ENCODE measurements at regions not wholly inside any gene's neighbourhood (a gene's known extent, or its start where the extent isn't known, plus 50 kb on each side); places are given as distances from the start of the nearest gene placed in this dataset.
"Not testable (repeated sequence)": the region's sequence is repeated elsewhere in the genome, so short reads cannot be mapped to it uniquely, and the experiment has no call there.

DNA sequence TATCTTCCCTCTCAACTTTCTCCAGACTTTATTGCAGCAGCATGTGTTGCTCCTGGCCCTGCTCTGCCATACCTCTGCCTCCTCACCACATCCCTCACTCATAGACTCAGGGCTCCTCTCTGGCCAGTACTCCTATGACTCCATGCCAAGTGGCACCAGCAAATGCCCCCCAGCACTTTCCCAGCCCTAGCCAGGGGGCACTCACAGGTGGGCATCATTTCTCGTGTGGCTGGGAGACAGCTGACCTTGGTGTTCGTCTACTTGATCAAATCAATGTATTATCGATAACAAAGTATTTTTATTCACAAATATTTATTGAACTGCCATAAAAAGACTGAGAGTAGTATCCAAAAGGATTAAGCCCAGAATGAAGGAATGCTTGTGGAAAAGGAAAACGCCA lies 418.2 kb downstream of the FAM72C start:
- no peak overlapping the region for H2AFZ ChIP-seq (ENCODE audit: low read depth, low read length)
- no peaks in the 10 kb centered on the region for H3F3A ChIP-seq (ENCODE audit: insufficient read depth, low read length, poor library complexity, severe bottlenecking)
- TF ChIP-seq TAF1 (IDR thresholded peaks at IDR 0.05; ENCODE audit: low read depth) (no peak), EP300 (conservative IDR thresholded peaks at IDR 0.05; ENCODE audit: poor library complexity, severe bottlenecking) (no peak)
- no peaks in the 10 kb centered on the region for H3K27me3 ChIP-seq (ENCODE audit: insufficient read depth, low read depth, low read length)
- no peaks in the 10 kb centered on the region for H4K20me1 ChIP-seq (ENCODE audit: insufficient read depth)
- H3K36me3 ChIP-seq (ENCODE audit: insufficient read depth, low read length): no peaks in the 10 kb centered on the region
- H3K9me2 ChIP-seq (ENCODE audit: insufficient read depth, low read length): no peaks in the 10 kb centered on the region
- no peak overlapping the region for H3K4me2 ChIP-seq (ENCODE audit: low read length)
- H3K4me3 ChIP-seq (ENCODE audit: low read length): no peak overlapping the region
- H3K27ac ChIP-seq (ENCODE audit: low read length): no peak overlapping the region
- no peak overlapping the region for H3K9ac ChIP-seq (ENCODE audit: low read length)
- no peaks in the 10 kb centered on the region for H3K9me3 ChIP-seq (ENCODE audit: low read length)
- no peaks in the 10 kb centered on the region for H3K79me2 ChIP-seq (replicated peaks; ENCODE audit: insufficient read depth, low read length)

DNA sequence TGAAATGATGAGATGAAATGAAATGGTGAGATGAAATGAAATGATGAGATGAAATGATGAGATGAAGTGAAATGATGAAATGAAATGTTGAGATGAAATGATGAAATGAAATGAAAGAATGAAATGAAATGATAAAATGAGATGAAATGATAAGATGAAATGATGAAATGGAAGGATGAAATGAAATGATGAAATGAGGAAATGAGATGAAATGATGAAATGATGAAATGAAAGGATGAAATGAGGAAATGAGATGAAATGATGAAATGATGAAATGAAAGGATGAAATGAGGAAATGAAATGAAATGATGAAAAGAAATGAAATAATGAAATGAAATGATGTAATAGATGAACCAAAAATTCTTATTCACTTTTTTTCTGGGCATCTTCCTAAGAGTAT lies 467.1 kb downstream of the FAM72C start:
- not testable (repeated sequence) for H3K4me3 ChIP-seq (ENCODE audit: low read length); H3K36me3 ChIP-seq (ENCODE audit: insufficient read depth, low read length); H3K4me2 ChIP-seq (ENCODE audit: low read length); H3K27me3 ChIP-seq (ENCODE audit: insufficient read depth, low read depth, low read length); H3F3A ChIP-seq (ENCODE audit: insufficient read depth, low read length, poor library complexity, severe bottlenecking); H3K9me2 ChIP-seq (ENCODE audit: insufficient read depth, low read length); H3K79me2 ChIP-seq (replicated peaks; ENCODE audit: insufficient read depth, low read length); H3K9me3 ChIP-seq (ENCODE audit: low read length); H3K27ac ChIP-seq (ENCODE audit: low read length); H2AFZ ChIP-seq (ENCODE audit: low read depth, low read length); H4K20me1 ChIP-seq (ENCODE audit: insufficient read depth); H3K9ac ChIP-seq (ENCODE audit: low read length)

DNA sequence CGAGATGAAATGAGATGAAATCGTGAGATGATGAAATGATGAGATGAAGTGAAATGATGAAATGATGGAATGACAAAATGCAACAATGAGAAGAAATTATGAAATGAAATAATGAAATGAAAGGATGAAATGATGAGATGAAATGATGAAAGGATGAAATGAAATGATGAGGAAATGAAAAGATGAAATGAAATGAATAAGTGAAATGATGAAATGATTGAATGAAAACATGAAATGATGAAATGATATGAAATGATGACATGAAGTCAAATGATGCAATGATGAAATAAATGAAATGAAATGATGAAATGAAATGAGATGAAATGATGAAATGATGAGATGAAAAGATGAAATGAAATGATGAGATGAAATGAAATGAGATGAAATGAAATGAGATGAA lies 467.7 kb downstream of the FAM72C start:
- H3K36me3 ChIP-seq (ENCODE audit: insufficient read depth, low read length); H3K9me2 ChIP-seq (ENCODE audit: insufficient read depth, low read length); H3K79me2 ChIP-seq (replicated peaks; ENCODE audit: insufficient read depth, low read length); H3K9me3 ChIP-seq (ENCODE audit: low read length); H2AFZ ChIP-seq (ENCODE audit: low read depth, low read length); H3K9ac ChIP-seq (ENCODE audit: low read length); H3F3A ChIP-seq (ENCODE audit: insufficient read depth, low read length, poor library complexity, severe bottlenecking); H4K20me1 ChIP-seq (ENCODE audit: insufficient read depth); H3K27me3 ChIP-seq (ENCODE audit: insufficient read depth, low read depth, low read length); H3K4me3 ChIP-seq (ENCODE audit: low read length); H3K4me2 ChIP-seq (ENCODE audit: low read length); H3K27ac ChIP-seq (ENCODE audit: low read length): not testable (repeated sequence)

DNA sequence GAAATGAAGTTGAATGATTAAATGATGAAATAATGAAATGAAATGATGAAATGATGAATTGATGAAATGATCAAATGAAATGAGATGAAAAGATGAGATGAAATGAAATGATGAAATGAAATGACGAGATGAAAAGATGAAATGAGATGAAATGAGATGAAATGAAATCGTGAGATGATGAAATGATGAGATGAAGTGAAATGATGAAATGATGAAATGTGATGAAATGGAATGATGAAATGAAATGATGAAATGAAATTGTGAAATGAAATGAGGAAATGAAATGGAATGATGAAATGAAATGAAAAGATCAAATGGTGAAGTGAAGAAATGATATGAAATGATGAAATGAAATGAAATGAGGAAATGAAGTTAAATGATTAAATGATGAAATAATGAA lies 468.7 kb downstream of the FAM72C start:
- H3K79me2 ChIP-seq (replicated peaks; ENCODE audit: insufficient read depth, low read length); H3K4me3 ChIP-seq (ENCODE audit: low read length); H3K9ac ChIP-seq (ENCODE audit: low read length); H2AFZ ChIP-seq (ENCODE audit: low read depth, low read length); H3F3A ChIP-seq (ENCODE audit: insufficient read depth, low read length, poor library complexity, severe bottlenecking); H3K4me2 ChIP-seq (ENCODE audit: low read length); H3K27me3 ChIP-seq (ENCODE audit: insufficient read depth, low read depth, low read length); H3K36me3 ChIP-seq (ENCODE audit: insufficient read depth, low read length); H3K27ac ChIP-seq (ENCODE audit: low read length); H3K9me2 ChIP-seq (ENCODE audit: insufficient read depth, low read length); H4K20me1 ChIP-seq (ENCODE audit: insufficient read depth); H3K9me3 ChIP-seq (ENCODE audit: low read length): not testable (repeated sequence)

DNA sequence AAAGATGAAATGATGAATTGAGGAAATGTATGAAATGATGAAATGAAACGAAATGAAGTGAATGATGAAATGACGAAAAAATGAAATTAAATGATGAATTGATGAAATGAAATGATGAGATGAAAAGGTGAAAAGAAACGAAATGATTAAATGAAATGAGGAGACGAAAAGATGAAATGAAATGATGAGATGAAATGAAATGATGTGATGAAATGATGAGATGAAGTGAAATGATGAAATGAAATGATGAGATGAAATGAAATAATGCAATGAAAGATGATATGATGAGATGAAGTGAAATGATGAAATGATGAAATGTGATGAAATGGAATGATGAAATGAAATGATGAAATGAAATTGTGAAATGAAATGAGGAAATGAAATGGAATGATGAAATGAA lies 469.7 kb downstream of the FAM72C start:
- H3K27ac ChIP-seq (ENCODE audit: low read length); H3K4me3 ChIP-seq (ENCODE audit: low read length); H3K9me3 ChIP-seq (ENCODE audit: low read length): not testable (repeated sequence)

More for the DNA sequence above, 469.7 kb downstream of the FAM72C start:
- H3K4me2 ChIP-seq (ENCODE audit: low read length); H3K9me2 ChIP-seq (ENCODE audit: insufficient read depth, low read length); H4K20me1 ChIP-seq (ENCODE audit: insufficient read depth); H3K79me2 ChIP-seq (replicated peaks; ENCODE audit: insufficient read depth, low read length); H3K27me3 ChIP-seq (ENCODE audit: insufficient read depth, low read depth, low read length); H2AFZ ChIP-seq (ENCODE audit: low read depth, low read length); H3K9ac ChIP-seq (ENCODE audit: low read length); H3F3A ChIP-seq (ENCODE audit: insufficient read depth, low read length, poor library complexity, severe bottlenecking); H3K36me3 ChIP-seq (ENCODE audit: insufficient read depth, low read length): not testable (repeated sequence)

Measured in neural cell (in vitro differentiated cells).